GM13976 (cell line): ENCODE measurements at regions not wholly inside any gene's neighbourhood (a gene's known extent, or its start where the extent isn't known, plus 50 kb on each side); places are given as distances from the start of the nearest gene placed in this dataset.

ENCODE experiments used
- DNase-seq: peaks from one replicate; pipeline ENCODE4 v3.0.0; 2012; ENCODE audit warnings: low spot score
- in situ Hi-C: fragments of 300-500 bp; cut with MboI; formaldehyde crosslinking; loops from one replicate; pipeline ENCODE4 v1.12.0; 2022; ENCODE audit warnings: low sequenced_read_pairs, mixed read lengths, inconsistent platforms; ENCODE audit not compliant: unreplicated experiment
- TF ChIP-seq, protein P1 (sequence below): IDR thresholded peaks from 2 replicates; pipeline ENCODE4 v1.5.1; 2012; ENCODE audit warnings: borderline replicate concordance, mild to moderate bottlenecking; ENCODE audit not compliant: insufficient read depth; ENCODE audit errors: extremely low read depth, missing control alignments, control extremely low read depth

DNA sequence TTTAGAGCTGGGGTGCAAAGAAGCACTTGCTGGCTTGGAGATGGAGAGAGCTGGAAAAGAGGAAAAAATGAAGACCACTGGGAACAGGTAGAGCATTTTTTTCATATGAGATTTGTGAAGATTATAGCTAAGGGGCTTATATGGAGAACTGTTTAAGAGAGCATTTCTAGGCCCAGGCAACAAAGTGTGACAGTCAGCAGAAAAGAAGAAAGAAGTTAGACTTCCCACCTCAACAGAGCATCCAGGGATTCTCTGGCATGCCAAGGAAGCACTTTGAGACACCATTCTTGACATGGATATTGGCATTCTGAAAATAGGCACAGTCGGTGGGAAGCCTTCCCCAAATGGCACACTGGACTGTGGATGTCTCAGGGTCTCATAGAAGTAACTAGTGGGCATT, 195.5 kb downstream of the KLHL28 start:
- in situ Hi-C loops, result no loop called here
- no peak for DNase-seq

DNA sequence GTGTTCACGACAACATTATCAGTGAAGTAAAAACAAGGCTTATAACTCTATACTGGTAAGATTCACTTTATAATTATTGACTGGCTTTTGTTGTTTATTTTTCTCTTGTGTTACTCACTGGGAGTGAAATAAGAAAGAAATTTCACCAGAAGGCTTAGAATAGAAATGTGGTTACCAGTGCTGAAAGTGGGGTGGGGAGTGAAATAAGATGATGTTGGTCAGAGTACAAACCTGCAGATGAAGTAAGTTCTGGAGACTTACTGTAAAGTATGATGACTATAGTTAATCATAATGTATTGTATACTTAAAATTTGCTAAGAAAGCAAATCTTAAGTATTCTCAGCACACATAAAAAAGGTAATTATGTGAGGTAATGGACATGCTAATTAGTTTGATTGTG, 198.4 kb downstream of the KLHL28 start:
- in situ Hi-C loops, result no loop called here
- no peak for DNase-seq
- TF ChIP-seq, protein P1, sequence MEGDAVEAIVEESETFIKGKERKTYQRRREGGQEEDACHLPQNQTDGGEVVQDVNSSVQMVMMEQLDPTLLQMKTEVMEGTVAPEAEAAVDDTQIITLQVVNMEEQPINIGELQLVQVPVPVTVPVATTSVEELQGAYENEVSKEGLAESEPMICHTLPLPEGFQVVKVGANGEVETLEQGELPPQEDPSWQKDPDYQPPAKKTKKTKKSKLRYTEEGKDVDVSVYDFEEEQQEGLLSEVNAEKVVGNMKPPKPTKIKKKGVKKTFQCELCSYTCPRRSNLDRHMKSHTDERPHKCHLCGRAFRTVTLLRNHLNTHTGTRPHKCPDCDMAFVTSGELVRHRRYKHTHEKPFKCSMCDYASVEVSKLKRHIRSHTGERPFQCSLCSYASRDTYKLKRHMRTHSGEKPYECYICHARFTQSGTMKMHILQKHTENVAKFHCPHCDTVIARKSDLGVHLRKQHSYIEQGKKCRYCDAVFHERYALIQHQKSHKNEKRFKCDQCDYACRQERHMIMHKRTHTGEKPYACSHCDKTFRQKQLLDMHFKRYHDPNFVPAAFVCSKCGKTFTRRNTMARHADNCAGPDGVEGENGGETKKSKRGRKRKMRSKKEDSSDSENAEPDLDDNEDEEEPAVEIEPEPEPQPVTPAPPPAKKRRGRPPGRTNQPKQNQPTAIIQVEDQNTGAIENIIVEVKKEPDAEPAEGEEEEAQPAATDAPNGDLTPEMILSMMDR, result no peak

More for the DNA sequence above, 195.5 kb downstream of the KLHL28 start:
- TF ChIP-seq, protein P1, result no peak

DNA sequence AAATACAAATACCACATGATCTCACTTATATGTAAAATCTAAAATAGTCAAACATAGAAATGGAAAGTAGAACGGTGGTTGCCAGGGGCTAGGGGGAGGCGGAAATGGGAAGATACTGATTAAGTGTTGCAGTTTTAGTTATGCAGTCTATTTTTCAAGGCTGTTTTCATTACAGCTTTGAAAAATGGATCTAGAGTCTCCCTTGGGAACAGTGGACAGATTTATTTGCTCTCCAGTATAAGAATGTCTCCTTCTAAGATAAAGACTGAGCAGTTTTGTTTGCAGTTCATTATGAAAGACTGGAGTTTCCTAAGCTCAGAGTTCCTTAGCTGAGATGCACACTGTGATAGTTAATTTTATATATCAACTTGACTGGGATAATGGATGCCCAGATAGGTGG, 202.5 kb downstream of the KLHL28 start:
- no peak for DNase-seq
- in situ Hi-C loops, result no loop called here
- TF ChIP-seq, protein P1, result no peak

DNA sequence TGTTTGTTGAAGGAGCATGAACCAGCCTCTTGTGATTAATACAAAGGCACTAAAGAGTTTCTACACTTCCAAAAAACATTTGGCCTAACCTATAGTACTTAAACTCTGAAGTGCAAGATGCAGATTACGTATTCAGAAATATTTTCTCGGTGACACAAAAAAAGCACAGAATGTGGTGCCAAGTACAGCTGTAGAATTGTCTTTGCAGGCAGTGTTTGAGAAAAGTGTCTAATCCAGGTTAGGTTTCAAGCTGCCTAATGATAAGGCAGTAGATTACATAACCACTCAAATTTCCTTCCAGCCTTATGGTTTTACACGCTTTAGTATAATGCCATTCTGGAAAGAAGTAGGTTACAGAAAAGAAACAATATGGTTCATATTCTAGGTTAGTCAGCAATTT, 205.2 kb downstream of the KLHL28 start:
- in situ Hi-C loops, result no loop called here
- DNase-seq, result no peak
- TF ChIP-seq, protein P1, result no peak

DNA sequence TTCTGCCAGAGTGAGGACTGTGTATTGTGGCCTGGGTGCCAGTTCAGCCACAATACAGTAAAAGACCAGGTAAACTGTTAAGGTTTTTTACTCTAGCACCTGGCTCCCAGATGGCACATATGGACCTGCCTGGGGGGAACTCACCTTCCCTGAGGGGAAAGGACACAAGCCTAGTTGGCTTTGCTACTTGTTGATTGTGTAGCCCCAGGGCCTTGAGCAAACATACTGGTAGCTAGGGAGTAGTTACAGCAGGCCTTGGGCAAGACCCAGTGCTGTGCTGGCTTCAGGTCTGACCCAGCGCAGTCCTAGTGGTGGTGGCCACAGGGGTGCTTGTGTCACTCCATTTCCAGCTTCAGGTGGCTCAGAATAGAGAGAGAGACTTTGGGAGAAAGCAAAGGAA, 216.4 kb downstream of the KLHL28 start:
- in situ Hi-C loops, result no loop called here
- TF ChIP-seq, protein P1, result no peak
- no peak for DNase-seq

DNA sequence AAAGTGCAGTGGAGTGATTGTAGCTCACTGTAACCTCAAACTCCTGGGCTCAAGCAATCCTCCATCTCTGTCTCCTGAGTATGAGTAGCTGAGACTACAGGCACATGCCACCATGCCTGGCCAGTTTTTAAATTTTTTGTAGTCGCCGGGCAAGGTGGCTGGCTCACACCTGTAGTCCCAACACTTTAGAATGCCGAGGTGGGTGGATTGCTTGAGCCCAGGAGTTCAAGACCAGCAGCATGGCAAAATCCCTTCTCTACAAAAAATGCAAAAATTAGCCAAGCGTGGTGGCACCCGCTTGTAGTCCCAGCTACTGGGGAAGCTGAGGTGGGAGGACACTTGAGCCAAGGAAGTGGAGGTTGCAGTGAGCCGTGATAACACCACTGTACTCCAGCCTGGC, 219.5 kb downstream of the KLHL28 start:
- in situ Hi-C loops, result no loop called here
- TF ChIP-seq, protein P1, result no peak
- no peak for DNase-seq

DNA sequence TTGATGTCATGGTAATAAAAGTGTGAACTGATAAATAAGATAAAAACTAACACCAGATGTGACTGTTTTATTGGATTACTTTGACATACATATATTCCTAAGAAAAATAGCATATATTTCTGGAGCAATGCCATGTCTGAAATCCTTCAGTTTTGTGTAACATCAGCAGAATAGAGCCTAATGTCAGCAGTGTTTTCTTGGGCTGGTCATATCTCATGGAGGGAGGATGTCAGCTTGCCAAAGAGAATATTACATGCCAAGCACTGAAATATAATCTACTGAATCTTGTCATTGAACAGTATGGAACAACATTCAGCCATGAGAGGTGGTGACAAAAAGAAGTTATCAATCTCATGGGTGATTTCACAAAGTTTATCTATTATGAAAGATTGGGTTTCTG, 220.3 kb downstream of the KLHL28 start:
- TF ChIP-seq, protein P1, result no peak
- in situ Hi-C loops, result no loop called here
- DNase-seq, result no peak
